Endodermal cell (in vitro differentiated cells): ENCODE measurements at regions not wholly inside any gene's neighbourhood (a gene's known extent, or its start where the extent isn't known, plus 50 kb on each side); places are given as distances from the start of the nearest gene placed in this dataset.

Source experiments
- DNase-seq: peaks from one replicate; pipeline ENCODE4 v3.0.0-alpha.2; 2017
- H3K27ac ChIP-seq: 2 replicates; pipeline ENCODE4 v1.5.1; 2013; ENCODE audit warnings: mild to moderate bottlenecking, low read depth, low read length, moderate library complexity
- H3K27me3 ChIP-seq: 2 replicates; pipeline ENCODE4 v1.6.1; 2013; ENCODE audit warnings: mild to moderate bottlenecking, low read length, moderate library complexity; ENCODE audit not compliant: insufficient read depth, control insufficient read depth, poor library complexity, severe bottlenecking
- H3K36me3 ChIP-seq: 2 replicates; pipeline ENCODE4 v1.7.0; 2013; ENCODE audit warnings: mild to moderate bottlenecking, low read length, moderate library complexity; ENCODE audit not compliant: control insufficient read depth, insufficient read depth
- H3K4me1 ChIP-seq: one replicate; pipeline ENCODE4 v1.7.0; 2013; ENCODE audit warnings: low read length; ENCODE audit not compliant: control insufficient read depth, insufficient read depth
- H3K4me3 ChIP-seq: 2 replicates; pipeline ENCODE4 v1.5.1; 2013; ENCODE audit warnings: mild to moderate bottlenecking, low read length, moderate library complexity
- H3K9ac ChIP-seq: 2 replicates; pipeline ENCODE4 v1.6.1; 2013; ENCODE audit warnings: mild to moderate bottlenecking, low read length, moderate library complexity; ENCODE audit not compliant: poor library complexity, severe bottlenecking; ENCODE audit errors: extremely low read depth
- H3K9me3 ChIP-seq: 2 replicates; pipeline ENCODE4 v1.6.1; 2013; ENCODE audit warnings: mild to moderate bottlenecking, low read length, moderate library complexity; ENCODE audit not compliant: control insufficient read depth
- H3K27ac Mint-ChIP-seq: 2 replicates; pipeline ENCODE4 v1.8.0; 2020; ENCODE audit warnings: mixed read lengths
- H3K27me3 Mint-ChIP-seq: 2 replicates; pipeline ENCODE4 v1.8.0; 2021; ENCODE audit warnings: mild to moderate bottlenecking, mixed read lengths; ENCODE audit not compliant: insufficient read depth
- H3K36me3 Mint-ChIP-seq: 2 replicates; pipeline ENCODE4 v1.8.0; 2020; ENCODE audit warnings: low read depth, mixed read lengths
- H3K4me1 Mint-ChIP-seq: 2 replicates; pipeline ENCODE4 v1.8.0; 2020; ENCODE audit warnings: mixed read lengths
- H3K4me3 Mint-ChIP-seq: 2 replicates; pipeline ENCODE4 v1.8.0; 2020; ENCODE audit warnings: mild to moderate bottlenecking, moderate library complexity, mixed read lengths
- H3K9me3 Mint-ChIP-seq: 2 replicates; pipeline ENCODE4 v1.8.0; 2020; ENCODE audit warnings: mild to moderate bottlenecking, mixed read lengths
- WGBS, 2 experiments: methylation state at CpG; one replicate each; pipeline versions ENCODE4 v1.1.5 to v1.1.7; 2013; ENCODE audit warnings: missing lambda C conversion rate in 2 of 2, mixed read lengths in 1 of 2; ENCODE audit not compliant: insufficient coverage in 1 of 2, insufficient read length in 1 of 2; 5-methylcytosine and 5-hydroxymethylcytosine counted together
- TF ChIP-seq, protein P1 (sequence below): fragments of 200-600 bp; sonication (generic); conservative IDR thresholded peaks from 2 replicates; pipeline ENCODE4 v1.5.0; 2021; ENCODE audit warnings: antibody characterized with exemption, mild to moderate bottlenecking

DNA sequence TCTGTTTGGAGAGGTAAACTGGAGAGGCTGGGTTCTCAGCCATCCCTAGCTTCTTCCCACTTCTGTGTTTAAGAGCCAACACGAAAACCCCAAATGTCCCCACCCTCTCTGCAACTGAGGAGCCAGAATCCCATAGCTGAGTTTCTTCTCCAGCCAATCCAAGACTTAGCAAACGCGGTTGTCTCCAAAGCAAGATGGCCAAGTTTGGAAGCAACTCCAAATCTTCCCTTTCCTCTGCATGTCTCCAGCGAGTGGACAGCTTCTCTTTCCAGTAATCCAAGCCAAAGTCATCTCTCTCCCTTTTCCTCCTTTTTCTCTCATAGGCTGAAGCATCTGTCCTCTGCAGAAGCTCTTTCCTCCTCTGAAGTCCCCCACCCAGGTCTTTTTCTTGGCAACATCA, 539.2 kb downstream of the MIAT start:
- Histone ChIP-seq H3K4me1 (peaks cover 4% of the 10 kb centered on the region), H3K27ac (no peak overlapping the region), H3K27me3 (peaks cover 49% of the 10 kb centered on the region), H3K9ac (no peak overlapping the region), H3K9me3 (peaks cover 9% of the 10 kb centered on the region), H3K36me3 (no peaks in the 10 kb centered on the region), H3K4me3 (no peak overlapping the region)
- H3K27me3 Mint-ChIP-seq: peaks cover 93% of the 10 kb centered on the region
- WGBS, 2 experiments: 87 to 89% methylated on average over 4 of the region's 4 CpGs
- no peaks in the 10 kb centered on the region for H3K36me3 Mint-ChIP-seq
- no peak for DNase-seq
- H3K4me1 Mint-ChIP-seq: peaks cover 4% of the 10 kb centered on the region
- H3K9me3 Mint-ChIP-seq: peaks cover 6% of the 10 kb centered on the region
- TF ChIP-seq, protein P1, sequence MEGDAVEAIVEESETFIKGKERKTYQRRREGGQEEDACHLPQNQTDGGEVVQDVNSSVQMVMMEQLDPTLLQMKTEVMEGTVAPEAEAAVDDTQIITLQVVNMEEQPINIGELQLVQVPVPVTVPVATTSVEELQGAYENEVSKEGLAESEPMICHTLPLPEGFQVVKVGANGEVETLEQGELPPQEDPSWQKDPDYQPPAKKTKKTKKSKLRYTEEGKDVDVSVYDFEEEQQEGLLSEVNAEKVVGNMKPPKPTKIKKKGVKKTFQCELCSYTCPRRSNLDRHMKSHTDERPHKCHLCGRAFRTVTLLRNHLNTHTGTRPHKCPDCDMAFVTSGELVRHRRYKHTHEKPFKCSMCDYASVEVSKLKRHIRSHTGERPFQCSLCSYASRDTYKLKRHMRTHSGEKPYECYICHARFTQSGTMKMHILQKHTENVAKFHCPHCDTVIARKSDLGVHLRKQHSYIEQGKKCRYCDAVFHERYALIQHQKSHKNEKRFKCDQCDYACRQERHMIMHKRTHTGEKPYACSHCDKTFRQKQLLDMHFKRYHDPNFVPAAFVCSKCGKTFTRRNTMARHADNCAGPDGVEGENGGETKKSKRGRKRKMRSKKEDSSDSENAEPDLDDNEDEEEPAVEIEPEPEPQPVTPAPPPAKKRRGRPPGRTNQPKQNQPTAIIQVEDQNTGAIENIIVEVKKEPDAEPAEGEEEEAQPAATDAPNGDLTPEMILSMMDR: no peak
- H3K4me3 Mint-ChIP-seq: no peak overlapping the region
- no peak overlapping the region for H3K27ac Mint-ChIP-seq

DNA sequence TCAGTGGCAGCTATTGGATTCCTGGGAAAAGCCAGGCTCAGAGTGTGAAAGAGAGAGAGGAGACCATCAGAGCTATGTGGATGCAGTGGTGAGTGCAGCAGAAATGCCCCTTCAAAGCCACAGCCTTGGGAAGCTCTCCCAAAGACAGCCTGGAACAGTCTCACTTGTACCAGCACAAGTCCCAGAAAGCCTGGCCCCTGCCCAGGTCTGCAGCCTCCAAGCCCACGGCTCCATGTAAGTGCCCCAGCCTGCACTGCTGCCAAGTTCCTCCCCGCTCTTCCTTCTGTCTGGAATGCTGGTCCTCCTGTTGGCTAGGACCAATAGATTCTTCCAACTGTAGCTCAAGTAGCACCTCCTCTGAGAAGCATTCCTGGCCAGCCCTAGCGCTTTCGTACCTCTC, 539.7 kb downstream of the MIAT start:
- H3K27me3 Mint-ChIP-seq: peaks cover 94% of the 10 kb centered on the region
- H3K4me3 ChIP-seq: no peak overlapping the region
- no peak overlapping the region for H3K9ac ChIP-seq
- H3K9me3 Mint-ChIP-seq: peaks cover 6% of the 10 kb centered on the region
- H3K27me3 ChIP-seq: peaks cover 48% of the 10 kb centered on the region
- H3K36me3 ChIP-seq: no peaks in the 10 kb centered on the region
- TF ChIP-seq, protein P1: no peak
- H3K36me3 Mint-ChIP-seq: no peaks in the 10 kb centered on the region
- 91 to 97% methylated on average over 4 of the region's 4 CpGs for WGBS, 2 experiments
- no peak for DNase-seq
- H3K4me1 ChIP-seq: peaks cover 4% of the 10 kb centered on the region
- peaks cover 6% of the 10 kb centered on the region for H3K9me3 ChIP-seq
- H3K27ac ChIP-seq: no peak overlapping the region
- H3K4me1 Mint-ChIP-seq: peaks cover 9% of the 10 kb centered on the region
- H3K27ac Mint-ChIP-seq: no peak overlapping the region
- H3K4me3 Mint-ChIP-seq: no peak overlapping the region

DNA sequence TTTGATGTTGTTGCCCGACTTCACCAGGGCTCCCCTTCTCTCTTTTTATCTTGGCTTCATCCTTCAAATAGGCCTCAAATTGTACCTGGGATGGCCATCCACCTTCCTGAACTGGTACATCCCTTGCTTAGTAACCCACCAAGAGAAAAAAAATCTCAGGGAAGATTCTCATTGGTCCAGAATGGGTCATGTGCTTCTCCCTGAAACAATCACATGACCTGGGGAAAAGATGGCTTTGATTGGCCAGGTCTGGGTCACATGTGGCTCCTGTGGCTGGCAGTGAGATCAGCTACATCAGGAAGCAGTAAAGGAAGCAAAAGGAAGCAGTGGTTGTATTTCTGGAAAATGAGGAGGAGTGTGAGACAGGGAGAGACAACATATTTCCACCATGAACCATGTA, 540.2 kb downstream of the MIAT start:
- H3K9me3 Mint-ChIP-seq: peaks cover 6% of the 10 kb centered on the region
- Histone ChIP-seq H3K9ac (no peak overlapping the region), H3K4me1 (peaks cover 3% of the 10 kb centered on the region), H3K4me3 (no peak overlapping the region), H3K27me3 (peaks cover 48% of the 10 kb centered on the region), H3K9me3 (peaks cover 6% of the 10 kb centered on the region), H3K36me3 (no peaks in the 10 kb centered on the region), H3K27ac (no peak overlapping the region)
- H3K27me3 Mint-ChIP-seq: peaks cover 91% of the 10 kb centered on the region
- peaks cover 10% of the 10 kb centered on the region for H3K4me1 Mint-ChIP-seq
- TF ChIP-seq, protein P1: no peak
- no peak for DNase-seq
- no peak overlapping the region for H3K4me3 Mint-ChIP-seq
- no peaks in the 10 kb centered on the region for H3K36me3 Mint-ChIP-seq
- H3K27ac Mint-ChIP-seq: no peak overlapping the region
- 97 to 100% methylated on average over 1 of the region's 1 CpG for WGBS, 2 experiments
